Left cardiac atrium (tissue), 4 donors: ENCODE measurements at regions not wholly inside any gene's neighbourhood (a gene's known extent, or its start where the extent isn't known, plus 50 kb on each side); places are given as distances from the start of the nearest gene placed in this dataset.
A peak's percentile ranks its signal among the peaks of the same experiment; 100 is the strongest.

ENCODE experiments used
- ATAC-seq, 2 donors: fragments of 200-7000 bp; cut with Tn5 transposase; one replicate each; pipeline ENCODE4 v1.9.1; 2020; ENCODE audit warnings: mild to moderate bottlenecking in 2 of 2, moderate library complexity in 2 of 2
- DNase-seq: peaks from one replicate; pipeline ENCODE4 v3.0.0-alpha.2; 2020
- intact Hi-C, 2 donors: fragments of 100-400 bp; cut with DNase I; formaldehyde crosslinking; loops; one replicate each; pipeline versions ENCODE4 v1.14.1 to v1.15.1; 2022 to 2023
- donor health status: DM: no; HTN: yes; CAD: no.
- donor health status: DM: no; HTN: yes; CAD: no; lungs with severe emphysema.
- donor health status: DM: yes; HTN: yes; CAD: no.
- donor health status: Dilated cardiomyopathy.

DNA sequence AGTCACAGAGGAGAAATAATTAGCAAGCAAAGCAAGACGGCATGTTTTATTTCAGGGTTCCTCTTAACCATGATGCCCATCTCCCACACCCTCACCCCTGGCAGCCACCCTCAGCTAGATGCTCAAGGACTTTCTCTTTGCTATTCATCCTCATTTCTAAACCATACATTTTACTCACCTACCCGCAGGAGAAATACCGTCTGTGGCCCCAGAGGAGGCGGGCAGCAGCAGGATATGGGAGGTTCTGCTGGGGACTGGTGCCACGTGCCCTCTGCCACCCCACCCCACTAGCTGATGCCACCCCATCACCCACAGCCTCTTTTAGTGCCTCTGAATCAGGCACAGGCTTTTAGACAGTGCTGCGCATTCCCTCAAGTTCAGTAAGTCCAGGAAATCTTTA lies 168.7 kb upstream of the ITGB1 start:
- DNase-seq (no peak), ATAC-seq (no peak)
- intact Hi-C loops = no loop called here

DNA sequence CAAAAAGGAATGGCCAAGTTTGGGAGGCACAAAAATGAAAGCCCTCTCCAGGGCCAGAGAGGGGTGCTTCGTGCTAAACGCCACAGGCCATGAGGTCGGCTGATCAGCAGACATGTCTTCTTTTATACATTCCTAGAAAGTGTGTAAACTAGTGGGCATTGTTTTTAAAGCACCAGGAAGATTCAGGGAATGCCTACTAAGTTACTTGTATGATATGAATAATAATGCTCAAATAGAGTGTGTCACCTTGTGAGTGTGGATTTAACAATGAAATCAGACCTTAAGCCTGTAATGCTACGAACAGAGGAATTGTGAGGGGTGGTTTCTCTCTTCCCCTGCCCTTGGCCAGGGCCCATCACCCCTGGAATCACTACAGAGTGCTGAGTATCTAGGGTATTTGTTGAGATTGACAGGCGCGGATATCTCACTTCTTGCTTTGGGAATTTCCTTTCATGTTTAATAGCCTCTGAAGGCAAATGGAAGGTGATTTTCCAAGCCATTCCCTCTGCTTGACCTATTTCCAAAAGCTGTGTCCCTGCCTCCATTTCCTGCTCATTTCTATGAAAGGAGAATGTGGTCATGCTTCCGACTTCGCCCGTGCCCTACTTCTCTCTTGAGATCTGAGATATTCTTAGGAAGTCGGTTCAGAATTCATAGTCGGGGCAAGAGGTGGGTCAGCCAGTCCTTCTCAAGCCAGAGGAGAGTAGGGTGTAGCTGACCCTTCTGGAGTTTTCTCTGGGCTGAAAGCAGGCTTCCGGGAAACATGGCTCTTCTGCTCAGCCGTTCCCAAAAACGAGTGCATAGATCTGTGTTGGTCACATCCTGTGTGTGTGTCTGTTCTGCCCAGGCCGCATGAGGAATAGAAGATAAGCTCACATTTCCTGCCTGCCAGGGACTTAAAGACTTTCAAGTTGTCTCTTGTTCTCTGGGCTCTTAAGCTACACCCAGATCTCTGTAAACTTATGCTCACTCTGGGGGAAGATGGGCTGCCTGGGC lies 167.8 kb upstream of the ITGB1 start:
- DNase-seq (no peak), ATAC-seq (peak; percentile 27 to 53)
- intact Hi-C loops = no loop called here

DNA sequence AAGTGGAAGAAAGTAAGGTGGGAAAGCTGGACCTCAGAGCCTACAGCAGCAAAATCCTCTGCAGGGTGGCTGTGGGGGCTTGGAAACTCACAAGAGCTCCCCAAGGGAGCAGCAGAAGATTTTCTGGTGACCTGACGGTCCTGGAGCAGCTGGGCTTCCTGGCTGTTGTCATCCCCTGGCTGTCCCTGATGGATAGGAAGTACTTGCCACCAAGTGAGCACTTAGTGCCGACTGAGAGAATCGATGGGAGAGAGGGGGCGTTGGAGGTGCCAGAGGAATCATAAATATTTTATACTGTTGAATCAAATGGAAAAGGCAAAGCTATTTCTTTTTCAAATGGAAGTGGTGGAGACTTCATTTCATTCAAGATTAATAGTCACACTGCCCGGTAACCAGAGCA lies 167.1 kb upstream of the ITGB1 start:
- DNase-seq (no peak), ATAC-seq (no peak)
- intact Hi-C loops = no loop called here

DNA sequence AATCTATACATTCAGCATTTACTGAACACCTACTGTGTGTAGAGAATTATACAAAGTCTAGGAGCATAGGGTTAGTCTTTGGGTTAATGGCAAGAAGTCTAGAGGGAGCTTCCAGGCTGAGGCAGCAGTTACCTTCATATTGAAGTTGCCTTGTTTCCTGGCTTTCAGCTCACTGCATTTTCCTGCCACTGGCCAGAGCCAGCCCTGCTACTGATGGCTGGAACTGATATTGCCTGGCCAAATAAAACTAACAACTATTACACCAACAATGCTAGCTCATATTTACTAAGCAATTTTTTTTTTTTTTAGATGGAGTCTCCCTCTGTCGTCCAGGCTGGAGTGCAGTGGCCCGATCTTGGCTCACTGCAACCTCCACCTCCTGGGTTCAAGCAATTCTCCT lies 165.7 kb upstream of the ITGB1 start:
- intact Hi-C loops = no loop called here
- ATAC-seq = no peak
- no peak for DNase-seq

DNA sequence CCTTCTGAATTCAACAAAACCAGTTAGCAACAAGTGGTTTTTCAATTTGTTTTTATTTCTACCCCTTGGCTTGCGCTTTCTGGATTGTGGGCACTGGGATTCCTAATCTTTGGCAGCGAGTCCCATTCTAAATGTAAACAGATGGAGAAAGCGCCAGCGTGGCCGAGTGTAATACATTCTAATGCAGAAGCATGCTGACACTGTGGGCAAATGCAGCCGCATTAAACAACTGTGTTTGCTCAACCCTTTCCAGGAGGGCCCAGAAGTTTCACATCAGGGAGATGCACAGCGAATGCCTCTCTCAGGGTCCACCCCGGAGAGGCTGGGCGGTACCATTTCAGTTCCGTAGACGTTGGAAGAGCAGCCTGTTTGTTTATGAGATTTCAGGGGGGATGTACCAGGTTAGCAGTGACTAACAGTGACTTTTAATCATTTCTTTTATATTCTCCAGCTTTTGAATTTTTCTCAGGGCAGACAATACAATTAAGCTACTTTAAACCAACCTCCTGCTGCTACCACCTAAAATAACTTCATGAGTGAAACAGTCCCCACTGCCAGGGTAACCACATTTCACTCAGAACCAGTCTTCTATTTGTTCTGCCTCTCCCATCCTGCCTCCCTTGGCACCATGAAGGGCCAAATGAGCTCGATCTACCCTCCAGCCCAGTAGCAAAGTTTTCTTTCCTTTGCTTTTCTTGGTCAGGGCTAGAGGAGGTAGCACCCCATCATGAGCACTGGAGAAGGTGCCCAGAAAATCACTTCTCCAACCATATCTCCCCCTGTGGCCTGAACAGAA lies 164.2 kb upstream of the ITGB1 start:
- DNase-seq (no peak), ATAC-seq (no peak)
- intact Hi-C loops = no loop called here

DNA sequence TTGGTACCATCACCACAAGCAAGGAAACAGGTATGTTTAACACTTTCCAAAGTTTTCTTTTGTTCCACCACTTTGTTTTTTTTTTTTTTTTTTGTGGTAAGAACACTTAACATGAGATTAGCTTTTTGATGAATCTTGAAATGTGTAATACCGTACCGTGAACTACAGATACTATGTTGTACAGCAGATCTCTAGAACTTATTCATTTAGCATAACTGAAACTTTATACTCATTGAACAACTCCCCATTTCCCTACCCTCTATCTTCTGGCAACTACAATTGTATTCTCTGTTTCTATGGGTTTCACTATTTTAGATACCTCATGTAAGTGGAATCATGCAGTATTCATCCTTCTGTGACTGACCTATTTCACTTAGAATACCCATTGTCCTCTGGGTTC lies 162.7 kb upstream of the ITGB1 start:
- DNase-seq = no peak
- no peak for ATAC-seq
- intact Hi-C loops = no loop called here

DNA sequence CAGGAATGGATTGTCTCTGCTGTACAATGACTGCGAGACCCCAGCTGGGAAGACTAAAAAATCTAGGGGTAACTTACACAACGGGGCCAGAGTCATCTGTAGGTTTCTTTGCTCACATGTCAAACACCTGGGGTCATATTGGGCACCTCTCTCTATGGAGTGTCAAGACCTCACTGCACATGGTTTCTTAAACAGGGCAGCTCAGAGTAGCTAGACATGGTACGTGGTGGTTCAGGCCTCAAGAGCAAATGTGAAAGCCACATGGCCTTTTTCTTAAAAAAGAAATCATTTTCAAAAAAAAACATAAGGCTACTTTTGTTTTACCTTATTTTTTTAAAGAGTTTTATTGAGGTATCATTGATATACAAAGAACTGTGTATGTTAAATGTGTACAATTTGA lies 162.2 kb upstream of the ITGB1 start:
- intact Hi-C loops = no loop called here
- no peak for ATAC-seq
- no peak for DNase-seq

DNA sequence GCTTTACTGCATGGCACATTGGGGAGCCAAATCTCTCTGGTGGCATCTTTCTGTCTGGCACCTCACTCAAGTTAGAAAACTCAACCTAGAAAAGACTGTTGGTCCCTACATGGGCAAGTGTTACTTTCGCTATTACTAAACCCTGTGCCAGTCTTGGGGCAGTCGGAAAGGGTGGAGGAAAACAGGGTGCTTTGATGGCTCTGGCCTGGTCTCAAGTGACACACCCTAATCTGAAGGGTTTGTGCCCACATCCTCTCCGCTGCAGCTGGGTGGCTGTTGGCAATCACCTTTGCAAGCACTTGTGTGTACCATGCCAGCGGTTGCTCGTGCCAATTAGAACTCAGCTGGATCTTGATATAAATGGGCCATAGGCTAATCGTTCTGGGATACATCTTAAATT lies 159.8 kb upstream of the ITGB1 start:
- intact Hi-C loops = no loop called here
- no peak for DNase-seq

DNA sequence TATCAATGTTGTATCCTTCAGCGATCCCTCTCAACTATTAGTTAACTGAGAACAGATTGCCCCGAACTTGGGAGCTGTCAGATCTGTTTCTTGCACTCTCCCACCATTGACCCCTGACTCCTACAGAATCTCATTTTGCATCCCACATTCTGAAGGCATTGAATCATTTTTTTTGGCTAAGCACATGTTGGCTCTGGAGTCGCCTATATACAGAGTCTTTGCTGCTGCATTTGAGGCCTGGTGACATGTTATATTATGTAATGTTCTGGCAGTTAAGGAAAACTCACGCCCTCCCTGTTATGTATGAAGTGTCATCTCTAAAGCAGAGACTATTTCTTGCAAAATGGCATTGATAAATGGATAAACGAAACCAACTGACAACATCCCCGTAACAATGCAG lies 159.2 kb upstream of the ITGB1 start:
- no peak for DNase-seq
- no peak for ATAC-seq
- intact Hi-C loops = no loop called here

More for the DNA sequence above, 159.8 kb upstream of the ITGB1 start:
- peak in 1 of 2 donors; percentile 46 for ATAC-seq

DNA sequence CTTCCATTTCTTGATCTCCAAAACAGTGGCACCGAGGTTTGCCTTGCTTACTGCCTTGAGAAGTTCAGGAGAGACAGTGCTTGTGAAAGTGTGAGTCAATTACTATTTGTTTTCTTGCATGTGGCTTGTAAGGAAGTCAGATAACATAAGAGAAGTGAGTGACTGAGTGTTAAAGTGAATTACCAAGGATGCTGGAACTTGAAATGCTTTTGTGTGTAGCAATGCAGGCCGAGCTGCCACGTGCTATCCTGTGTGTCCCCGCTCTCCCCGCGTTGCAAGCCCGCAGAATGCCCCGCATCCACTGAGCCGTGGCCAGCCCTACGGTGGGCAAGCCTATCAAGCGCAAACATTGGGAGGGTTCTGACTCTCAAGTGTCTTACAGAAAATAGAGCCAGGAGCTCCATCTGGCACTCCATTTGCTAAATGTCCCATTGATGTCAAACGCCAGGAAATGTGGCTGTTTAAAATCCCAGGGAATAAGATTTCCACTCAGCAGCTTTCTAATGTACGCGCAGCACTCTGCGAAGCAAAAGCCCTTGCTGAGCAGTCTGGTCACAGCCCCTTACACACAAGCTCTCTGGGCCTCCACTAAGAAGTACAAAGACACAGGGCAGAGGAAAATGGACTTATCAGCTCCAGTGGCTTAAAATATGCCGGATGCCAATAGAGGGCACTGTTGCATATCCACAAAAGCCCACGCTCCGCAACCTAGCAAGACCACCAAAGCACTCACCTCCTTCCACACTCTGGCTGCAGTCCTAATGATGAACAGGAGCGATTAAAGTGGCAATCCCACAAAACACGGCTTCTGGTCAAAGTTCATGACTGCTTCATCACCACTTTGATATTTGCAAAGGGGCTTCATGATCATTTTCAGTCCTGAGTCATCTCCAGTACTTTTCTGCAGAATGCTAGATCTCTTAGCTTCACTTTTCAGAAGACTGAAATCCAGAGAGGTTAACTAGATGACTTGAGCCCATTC lies 158.0 kb upstream of the ITGB1 start:
- intact Hi-C loops = no loop called here
- ATAC-seq (peak; percentile 36 to 54), DNase-seq (no peak)

DNA sequence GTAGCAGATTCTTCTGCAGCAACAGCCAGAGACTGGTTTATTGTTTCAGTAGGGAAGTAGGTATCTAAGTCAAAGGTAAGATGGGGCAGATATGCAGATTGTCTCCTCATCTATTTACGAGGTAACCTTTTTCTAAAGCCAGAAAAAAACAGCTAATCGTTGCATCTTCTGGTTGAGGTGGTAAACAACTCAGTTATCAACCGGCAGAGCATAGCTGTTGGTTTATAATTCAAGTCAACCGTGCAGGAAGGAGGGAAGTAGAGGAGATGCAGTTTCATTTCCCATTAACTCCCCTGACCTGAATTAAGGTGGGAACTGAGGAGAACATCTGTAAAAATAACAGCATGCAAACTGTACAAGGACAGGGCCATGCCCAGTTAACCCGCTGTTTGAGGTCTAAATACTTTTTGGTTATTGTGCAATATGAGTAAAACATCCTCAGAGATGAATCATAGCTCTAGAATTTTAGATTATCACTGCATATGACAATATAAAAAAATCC lies 156.5 kb upstream of the ITGB1 start:
- DNase-seq = no peak
- intact Hi-C loops = no loop called here

DNA sequence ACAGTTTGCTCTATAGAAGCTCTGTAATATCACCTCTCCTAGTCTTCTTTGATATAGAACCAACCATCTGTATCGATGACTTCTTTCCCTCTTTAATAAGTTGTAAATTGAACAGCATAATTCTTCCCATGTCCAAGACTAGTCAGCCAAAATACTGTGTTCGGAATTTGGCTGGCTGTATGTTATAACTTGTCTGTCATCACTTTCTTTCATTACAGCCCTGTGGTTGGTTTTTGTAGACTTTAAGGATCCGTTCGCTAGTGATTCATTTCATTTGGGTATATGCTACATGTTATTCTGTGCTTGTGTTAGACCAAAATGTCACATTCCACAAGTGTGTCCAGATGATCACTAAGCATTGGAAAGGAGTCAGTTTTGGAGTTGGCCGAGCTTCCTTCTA lies 155.4 kb upstream of the ITGB1 start:
- peak; percentile 13 to 57 for ATAC-seq
- intact Hi-C loops = no loop called here
- no peak for DNase-seq

More for the DNA sequence above, 156.5 kb upstream of the ITGB1 start:
- peak in 1 of 2 donors; percentile 49 for ATAC-seq

DNA sequence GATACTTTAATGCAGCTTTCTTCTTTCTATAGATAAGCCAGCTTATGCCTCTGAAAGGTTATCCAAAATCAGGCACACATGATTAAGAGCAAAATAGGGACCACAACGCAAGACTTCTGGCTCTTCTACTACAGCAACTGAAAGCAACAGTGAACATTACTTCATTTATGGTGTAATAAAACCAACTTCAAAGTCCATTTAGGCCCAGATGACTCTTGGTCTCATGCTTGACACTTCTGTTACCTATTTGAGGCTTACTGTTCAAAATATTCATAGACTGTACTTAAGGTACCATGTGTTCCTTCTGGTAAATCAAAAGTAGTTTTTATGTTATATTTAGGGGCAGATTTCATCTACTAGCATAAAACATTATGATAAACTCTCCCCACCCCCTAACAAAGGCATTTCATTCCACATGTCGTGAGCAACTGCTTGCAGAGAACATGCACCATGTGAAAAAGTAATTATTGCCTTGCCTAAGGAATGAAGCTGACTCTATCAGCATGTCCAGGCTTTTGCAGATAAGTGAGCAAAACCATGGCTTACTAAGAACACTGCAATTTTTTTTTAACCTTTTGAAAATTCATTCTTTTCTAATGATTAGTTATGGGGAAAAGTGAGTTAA lies 154.9 kb upstream of the ITGB1 start:
- no peak for DNase-seq
- intact Hi-C loops = no loop called here
- ATAC-seq = peak in 1 of 2 donors; percentile 73

DNA sequence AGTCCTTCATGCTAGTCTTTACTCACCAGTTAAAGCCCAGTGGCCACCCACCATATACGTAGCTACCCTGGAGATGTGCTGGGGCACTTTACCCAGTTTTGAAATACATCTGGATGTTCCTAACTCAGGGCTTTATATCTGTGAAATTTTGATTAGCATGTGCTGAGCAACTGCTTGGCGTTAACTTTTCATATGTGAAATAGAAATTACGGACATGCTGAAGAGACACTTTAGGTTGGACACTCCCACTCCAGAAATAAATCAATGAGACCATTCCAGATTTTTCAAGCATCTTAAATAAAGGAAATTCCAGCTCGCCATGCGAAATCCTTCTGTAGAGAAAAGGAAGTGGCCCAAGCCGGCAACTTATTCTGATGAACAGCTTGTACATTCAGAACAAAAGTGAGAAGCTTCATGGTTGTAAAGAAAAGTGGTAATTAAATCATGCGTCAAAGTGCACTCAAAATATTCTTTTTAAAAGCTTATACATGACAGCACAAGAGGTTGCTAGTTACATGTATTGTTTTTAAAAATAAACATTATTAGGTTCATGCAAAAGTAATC lies 153.5 kb upstream of the ITGB1 start:
- DNase-seq (no peak), ATAC-seq (no peak)
- intact Hi-C loops = no loop called here

DNA sequence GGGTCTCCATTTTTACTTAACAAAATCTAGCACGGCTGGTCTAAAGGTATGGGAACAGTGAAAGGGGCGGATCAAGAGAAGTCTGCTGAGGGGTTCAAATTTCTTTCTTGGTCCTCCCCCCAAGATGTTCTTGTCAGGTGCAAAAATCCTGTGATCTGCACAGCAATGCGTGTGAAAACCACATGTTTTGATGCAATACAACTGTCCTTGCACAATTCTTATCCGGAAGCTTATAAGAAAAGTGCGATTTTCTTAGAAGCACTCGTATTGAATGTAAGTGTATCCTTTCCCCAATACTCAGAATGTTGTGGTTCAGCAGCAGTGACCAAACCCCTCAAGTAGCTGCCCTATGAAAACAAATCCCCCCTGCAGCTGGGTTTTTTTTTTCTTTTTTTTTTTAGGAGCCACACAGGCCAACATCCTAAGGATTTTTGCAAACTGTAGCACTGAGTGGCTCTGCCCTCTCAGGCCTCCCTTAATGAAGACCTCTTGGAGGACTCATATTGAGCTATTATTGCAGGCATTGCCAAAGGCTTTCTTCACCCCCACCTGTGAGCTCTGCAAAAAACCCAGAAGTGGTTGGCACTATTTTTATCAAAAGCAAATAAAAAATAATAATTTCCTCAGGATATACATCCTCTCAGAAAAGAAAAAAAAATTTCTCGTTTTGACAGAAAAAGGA lies 151.9 kb upstream of the ITGB1 start:
- ATAC-seq = peak in 1 of 2 donors; percentile 38
- no peak for DNase-seq
- intact Hi-C loops = no loop called here

DNA sequence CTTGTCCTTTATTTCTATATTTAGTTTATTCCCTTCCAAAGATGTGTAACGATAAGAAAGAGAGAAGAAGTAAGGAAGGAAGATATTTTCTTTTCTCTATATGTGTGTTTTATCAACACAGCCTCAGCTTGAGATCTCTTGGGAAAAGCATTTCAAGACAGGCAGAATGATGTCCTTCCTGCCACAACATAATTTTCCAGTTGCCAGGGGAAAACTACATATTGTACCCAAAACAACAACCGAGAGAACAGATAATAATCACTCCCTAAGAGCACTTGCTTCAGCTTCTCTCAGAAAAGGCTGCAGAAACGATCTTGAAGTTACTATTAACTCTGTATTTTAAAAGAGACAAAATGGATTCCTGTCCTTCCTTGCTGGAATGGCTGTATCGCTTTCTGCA lies 151.4 kb upstream of the ITGB1 start:
- DNase-seq = no peak
- no peak for ATAC-seq
- intact Hi-C loops = no loop called here

DNA sequence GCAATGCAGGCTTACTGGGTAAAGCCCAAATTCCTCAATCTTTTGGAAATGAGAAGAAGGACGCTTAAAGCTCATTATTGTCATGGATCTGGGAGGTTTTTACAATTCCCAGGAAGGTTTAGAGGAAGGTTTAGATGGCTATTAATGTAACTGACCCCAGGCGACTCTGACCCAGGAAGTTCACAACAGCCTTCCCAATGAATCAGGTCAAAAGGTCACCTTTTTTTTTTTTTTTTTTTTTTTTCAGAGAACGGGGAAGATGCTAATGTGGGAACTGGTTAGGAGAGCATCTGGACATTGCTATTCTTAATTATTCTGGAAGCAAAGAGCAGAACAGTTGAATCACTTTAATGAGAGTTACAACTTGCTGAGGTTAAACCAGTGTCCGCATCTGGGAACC lies 149.9 kb upstream of the ITGB1 start:
- no peak for ATAC-seq
- intact Hi-C loops = no loop called here
- DNase-seq = no peak

DNA sequence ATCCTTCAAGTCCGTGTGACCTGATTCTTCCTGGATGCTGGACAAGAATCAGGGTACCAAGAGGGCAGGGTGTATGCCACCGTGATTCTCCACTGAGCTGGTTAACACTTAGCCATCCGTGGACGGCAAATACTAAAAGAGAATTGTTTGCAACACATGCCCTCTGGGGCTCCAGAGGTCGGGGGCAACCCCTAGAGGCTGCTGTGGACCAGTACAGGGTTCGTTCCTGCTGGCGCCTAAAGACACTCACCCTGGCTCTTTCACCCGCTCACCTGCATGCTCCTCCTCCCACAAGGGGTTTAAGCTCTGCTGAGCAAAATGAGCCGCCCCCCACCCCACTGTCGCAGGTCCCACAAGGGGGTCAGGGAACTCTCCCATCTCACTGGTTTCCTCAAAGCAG lies 148.7 kb upstream of the ITGB1 start:
- DNase-seq (no peak), ATAC-seq (no peak)
- intact Hi-C loops = no loop called here
